ENCODE measurements at regions not wholly inside any gene's neighbourhood (a gene's known extent, or its start where the extent isn't known, plus 50 kb on each side); places are given as distances from the start of the nearest gene placed in this dataset.

GRCh38 chr13:19090495-19090894 is 91.1 kb downstream of the TUBA3C start:
- no peaks in the 10 kb centered on the region for H3K36me3 ChIP-seq (ENCODE audit: control insufficient read depth in 2 of 2, insufficient read depth in 2 of 2, low read length in 1 of 2)

DNA sequence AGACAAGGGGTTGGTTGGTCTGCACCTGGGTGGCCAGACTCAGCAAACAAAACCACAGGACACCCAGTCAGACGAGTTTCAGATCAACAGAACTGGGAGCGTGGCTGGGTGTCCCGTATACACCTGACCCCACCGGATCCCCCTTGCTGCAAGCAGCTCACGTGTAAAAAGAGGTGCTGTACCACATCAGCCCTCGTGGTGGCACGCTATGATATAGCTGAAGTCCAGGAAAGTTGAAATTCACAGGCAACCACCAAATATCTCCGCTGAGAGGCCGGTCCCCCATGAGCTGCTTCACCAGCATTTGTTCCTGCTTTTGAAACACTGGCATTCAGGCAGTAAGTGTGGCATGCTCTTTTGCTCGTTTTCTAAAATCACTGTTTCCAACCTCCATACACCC is 92.3 kb downstream of the TUBA3C start:
- no peak overlapping the region for H3K4me3 ChIP-seq
- no peaks in the 10 kb centered on the region for H3K4me1 ChIP-seq (ENCODE audit: control insufficient read depth, insufficient read depth, low read length)
- H3K79me2 ChIP-seq (ENCODE audit: control insufficient read depth, insufficient read depth, low read length): no peaks in the 10 kb centered on the region
- ChIA-PET RAD21 (ENCODE audit: unreplicated experiment) (interaction anchor here (1.3 kb wide), 1 partner anchor 498 kb away, joined by 3 read pairs; no protein-coding TSS in a partner anchor), POLR2A (no interaction called here), SMC1A (ENCODE audit: uncharacterized antibody, unreplicated experiment) (no interaction called here), CTCF (interaction anchor here (1.1 kb wide), 1 partner anchor 498 kb away, joined by 5 read pairs; no protein-coding TSS in a partner anchor)
- H3K4me2 ChIP-seq (ENCODE audit: control insufficient read depth, insufficient read depth): no peak overlapping the region
- WGBS (ENCODE audit: insufficient coverage, insufficient replicate concordance, low lambda C conversion rate, missing lambda C conversion rate): 46% methylated on average over 10 of the region's 10 CpGs
- no peak overlapping the region for H2AFZ ChIP-seq (ENCODE audit: control insufficient read depth, low read depth, low read length)
- no peak for DNase-seq (ENCODE audit: low read depth, low spot score)
- H3K27ac ChIP-seq (ENCODE audit: control insufficient read depth, insufficient read depth): no peak overlapping the region
- intact Hi-C loops (cut with micrococcal nuclease; ENCODE audit: unreplicated experiment) (no loop called here), in situ Hi-C loops (cut with MboI) (no loop called here)
- H3K27me3 ChIP-seq (replicated peaks in 1 of 2; ENCODE audit: control insufficient read depth in 2 of 2, insufficient read depth in 2 of 2, low read length in 1 of 2): no peaks in the 10 kb centered on the region
- no peaks in the 10 kb centered on the region for H4K20me1 ChIP-seq (ENCODE audit: control insufficient read depth, insufficient read depth)
- H3K36me3 ChIP-seq (ENCODE audit: control insufficient read depth in 2 of 2, insufficient read depth in 2 of 2, low read length in 1 of 2): no peaks in the 10 kb centered on the region
- no TSS peak for BruUV-seq (replicated peaks)
- TF ChIP-seq RAD21 (IDR thresholded peaks at IDR 0.05; ENCODE audit: insufficient read depth, low read depth, low read length) (peak; percentile 61), CHD4 (IDR thresholded peaks at IDR 0.05) (no peak)
- peaks cover 1% of the 10 kb centered on the region; the same call in 1 of the 3 replicates for H3K9me3 ChIP-seq (replicated peaks; ENCODE audit: control insufficient read depth, insufficient read depth, low read length)
- no peak for ATAC-seq
- no peak overlapping the region for H3K9ac ChIP-seq (ENCODE audit: control insufficient read depth, insufficient read depth, low read length)
- FAIRE-seq: no peak

More at GRCh38 chr13:19090495-19090894, 91.1 kb downstream of the TUBA3C start:
- intact Hi-C loops (cut with micrococcal nuclease; ENCODE audit: unreplicated experiment) (no loop called here), in situ Hi-C loops (cut with MboI) (no loop called here)
- Histone ChIP-seq H3K4me2 (ENCODE audit: control insufficient read depth, insufficient read depth) (no peak overlapping the region), H3K79me2 (ENCODE audit: control insufficient read depth, insufficient read depth, low read length) (no peaks in the 10 kb centered on the region), H4K20me1 (ENCODE audit: control insufficient read depth, insufficient read depth) (no peaks in the 10 kb centered on the region), H3K9me3 (replicated peaks; ENCODE audit: control insufficient read depth, insufficient read depth, low read length) (peaks cover 1% of the 10 kb centered on the region; the same call in 1 of the 3 replicates), H2AFZ (ENCODE audit: control insufficient read depth, low read depth, low read length) (no peak overlapping the region), H3K4me3 (no peak overlapping the region), H3K9ac (ENCODE audit: control insufficient read depth, insufficient read depth, low read length) (no peak overlapping the region), H3K27me3 (replicated peaks in 1 of 2; ENCODE audit: control insufficient read depth in 2 of 2, insufficient read depth in 2 of 2, low read length in 1 of 2) (no peaks in the 10 kb centered on the region), H3K27ac (ENCODE audit: control insufficient read depth, insufficient read depth) (no peak overlapping the region), H3K4me1 (ENCODE audit: control insufficient read depth, insufficient read depth, low read length) (no peaks in the 10 kb centered on the region)
- DNase-seq (ENCODE audit: low read depth, low spot score): no peak
- ChIA-PET RAD21 (ENCODE audit: unreplicated experiment) (no interaction called here), SMC1A (ENCODE audit: uncharacterized antibody, unreplicated experiment) (no interaction called here), CTCF (no interaction called here), POLR2A (no interaction called here)
- no peak for ATAC-seq
- no peak for FAIRE-seq
- WGBS (ENCODE audit: insufficient coverage, insufficient replicate concordance, low lambda C conversion rate, missing lambda C conversion rate): 71% methylated on average over 17 of the region's 17 CpGs
- BruUV-seq (replicated peaks): no TSS peak
- TF ChIP-seq SREBF1 (IDR thresholded peaks at IDR 0.05; ENCODE audit: low read length) (no peak), TCF3 (IDR thresholded peaks at IDR 0.05; ENCODE audit: borderline replicate concordance, insufficient read depth, low read depth, low read length) (no peak), LARP7 (IDR thresholded peaks at IDR 0.05) (no peak), NFXL1 (IDR thresholded peaks at IDR 0.05; ENCODE audit: borderline replicate concordance) (no peak), NBN (IDR thresholded peaks at IDR 0.05) (no peak), EGR1 (IDR thresholded peaks at IDR 0.05; ENCODE audit: borderline replicate concordance in 1 of 2, low read depth in 2 of 2, low read length in 2 of 2) (no peak), POLR2A (IDR thresholded peaks at IDR 0.05; ENCODE audit: low read depth, low read length) (no peak)

All from GM12878 (cell line).